ENCODE measurements at regions not wholly inside any gene's neighbourhood (a gene's known extent, or its start where the extent isn't known, plus 50 kb on each side); places are given as distances from the start of the nearest gene placed in this dataset.
A peak's percentile ranks its signal among the peaks of the same experiment; 100 is the strongest.

DNA sequence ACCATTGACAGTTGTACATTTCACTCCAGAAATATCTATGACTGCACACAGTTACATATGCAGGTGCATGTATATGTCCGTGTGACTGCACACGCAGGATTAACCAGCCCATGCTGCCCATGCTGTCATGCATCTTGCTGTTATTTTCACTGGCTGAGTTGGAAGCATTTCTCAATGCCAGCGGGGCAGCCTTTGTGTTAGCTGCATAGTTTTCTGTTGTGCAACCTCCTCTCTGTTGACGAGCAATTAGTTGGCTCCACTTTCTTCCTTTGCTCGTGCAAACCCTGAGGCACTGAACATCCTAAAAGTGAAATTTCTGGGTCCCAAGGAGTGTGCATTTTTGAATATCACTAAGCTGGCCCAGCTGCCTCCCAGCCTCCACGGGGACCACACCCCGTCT lies 133.4 kb upstream of the GLI2 start:
- no peak overlapping the region for H3K4me3 ChIP-seq (ENCODE audit: control insufficient read depth, low read depth, low read length)
- TF ChIP-seq, protein P1, sequence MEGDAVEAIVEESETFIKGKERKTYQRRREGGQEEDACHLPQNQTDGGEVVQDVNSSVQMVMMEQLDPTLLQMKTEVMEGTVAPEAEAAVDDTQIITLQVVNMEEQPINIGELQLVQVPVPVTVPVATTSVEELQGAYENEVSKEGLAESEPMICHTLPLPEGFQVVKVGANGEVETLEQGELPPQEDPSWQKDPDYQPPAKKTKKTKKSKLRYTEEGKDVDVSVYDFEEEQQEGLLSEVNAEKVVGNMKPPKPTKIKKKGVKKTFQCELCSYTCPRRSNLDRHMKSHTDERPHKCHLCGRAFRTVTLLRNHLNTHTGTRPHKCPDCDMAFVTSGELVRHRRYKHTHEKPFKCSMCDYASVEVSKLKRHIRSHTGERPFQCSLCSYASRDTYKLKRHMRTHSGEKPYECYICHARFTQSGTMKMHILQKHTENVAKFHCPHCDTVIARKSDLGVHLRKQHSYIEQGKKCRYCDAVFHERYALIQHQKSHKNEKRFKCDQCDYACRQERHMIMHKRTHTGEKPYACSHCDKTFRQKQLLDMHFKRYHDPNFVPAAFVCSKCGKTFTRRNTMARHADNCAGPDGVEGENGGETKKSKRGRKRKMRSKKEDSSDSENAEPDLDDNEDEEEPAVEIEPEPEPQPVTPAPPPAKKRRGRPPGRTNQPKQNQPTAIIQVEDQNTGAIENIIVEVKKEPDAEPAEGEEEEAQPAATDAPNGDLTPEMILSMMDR (conservative IDR thresholded peaks at IDR 0.05; ENCODE audit: control insufficient read depth, insufficient read depth, low read depth, low read length), result no peak
- peak; percentile 6 for DNase-seq (ENCODE audit: low read depth)

DNA sequence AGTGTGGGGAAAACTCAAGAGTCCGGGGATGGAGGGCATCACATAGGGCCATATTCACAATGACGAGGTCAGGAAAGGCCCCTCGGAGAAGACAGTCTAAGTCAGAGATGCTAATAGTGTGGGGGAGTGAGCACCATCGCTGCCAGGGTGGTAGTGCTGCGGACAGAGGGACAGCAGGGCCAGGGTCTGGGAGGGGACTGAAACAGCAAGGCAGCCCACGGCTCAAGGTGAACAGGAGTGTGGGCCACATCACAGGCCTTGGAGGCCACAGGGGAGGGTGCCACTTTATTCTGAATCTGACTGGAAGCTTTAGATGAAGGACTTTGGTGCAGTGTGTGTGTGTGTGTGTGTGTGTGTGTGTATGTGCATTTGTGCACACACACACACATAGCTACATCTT lies 130.9 kb upstream of the GLI2 start:
- DNase-seq (ENCODE audit: low read depth), result no peak
- TF ChIP-seq, protein P1 (conservative IDR thresholded peaks at IDR 0.05; ENCODE audit: control insufficient read depth, insufficient read depth, low read depth, low read length), result no peak
- no peak overlapping the region for H3K4me3 ChIP-seq (ENCODE audit: control insufficient read depth, low read depth, low read length)

DNA sequence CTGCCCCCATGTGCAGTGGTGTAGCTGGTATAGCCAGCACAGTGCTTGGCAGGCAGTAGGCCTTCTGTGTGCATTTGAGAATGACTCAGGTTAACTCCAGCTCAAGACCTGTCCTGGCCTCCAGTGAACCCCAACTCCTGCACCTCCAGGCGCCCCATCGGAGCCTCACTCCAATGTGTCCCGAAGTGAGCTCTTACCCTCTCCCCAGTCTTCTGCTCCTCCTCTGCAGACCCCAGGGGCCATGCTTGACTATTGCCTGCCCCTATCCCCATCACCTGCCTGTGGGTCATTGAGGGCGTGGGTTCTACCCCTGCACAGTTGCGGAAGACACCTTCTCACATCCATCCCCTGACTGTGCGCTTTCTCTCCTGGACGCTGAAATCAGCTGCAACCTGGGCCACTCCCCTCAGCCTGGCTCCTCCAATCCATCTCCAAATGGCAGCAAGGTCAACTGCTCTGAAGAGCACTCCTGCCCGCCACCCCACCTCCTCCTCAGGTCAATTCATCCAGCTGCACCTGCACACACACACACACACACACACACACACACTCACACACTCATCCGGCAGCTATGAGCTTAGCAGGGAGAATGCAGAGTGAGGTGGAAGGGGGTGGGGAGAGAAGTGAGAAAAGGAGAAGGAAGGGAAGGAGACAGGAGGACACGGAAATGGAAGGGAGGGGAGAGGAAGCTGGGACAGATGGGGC lies 130.3 kb upstream of the GLI2 start:
- no peak for DNase-seq (ENCODE audit: low read depth)
- no peak overlapping the region for H3K4me3 ChIP-seq (ENCODE audit: control insufficient read depth, low read depth, low read length)
- TF ChIP-seq, protein P1 (conservative IDR thresholded peaks at IDR 0.05; ENCODE audit: control insufficient read depth, insufficient read depth, low read depth, low read length), result no peak

DNA sequence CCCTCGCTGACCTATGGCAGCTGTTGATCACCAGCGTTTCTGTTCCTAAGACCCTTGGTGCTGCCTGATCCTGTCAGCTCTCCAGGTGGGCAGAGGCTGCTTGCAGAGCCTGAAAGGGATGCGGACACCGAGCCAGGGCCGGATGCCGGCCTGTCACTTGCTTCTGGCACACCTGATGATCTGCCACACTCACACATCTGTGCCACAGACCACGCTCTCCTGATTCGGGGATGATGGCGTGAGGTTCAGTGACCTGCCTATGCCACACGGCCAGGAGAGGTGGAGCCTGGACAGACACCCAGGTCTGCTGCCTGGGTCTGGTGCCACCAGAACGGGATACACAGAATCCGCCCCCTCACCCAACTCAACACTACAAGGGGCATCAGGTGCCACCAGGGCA lies 129.4 kb upstream of the GLI2 start:
- TF ChIP-seq, protein P1 (conservative IDR thresholded peaks at IDR 0.05; ENCODE audit: control insufficient read depth, insufficient read depth, low read depth, low read length), result no peak
- DNase-seq (ENCODE audit: low read depth), result no peak
- H3K4me3 ChIP-seq (ENCODE audit: control insufficient read depth, low read depth, low read length), result no peak overlapping the region

DNA sequence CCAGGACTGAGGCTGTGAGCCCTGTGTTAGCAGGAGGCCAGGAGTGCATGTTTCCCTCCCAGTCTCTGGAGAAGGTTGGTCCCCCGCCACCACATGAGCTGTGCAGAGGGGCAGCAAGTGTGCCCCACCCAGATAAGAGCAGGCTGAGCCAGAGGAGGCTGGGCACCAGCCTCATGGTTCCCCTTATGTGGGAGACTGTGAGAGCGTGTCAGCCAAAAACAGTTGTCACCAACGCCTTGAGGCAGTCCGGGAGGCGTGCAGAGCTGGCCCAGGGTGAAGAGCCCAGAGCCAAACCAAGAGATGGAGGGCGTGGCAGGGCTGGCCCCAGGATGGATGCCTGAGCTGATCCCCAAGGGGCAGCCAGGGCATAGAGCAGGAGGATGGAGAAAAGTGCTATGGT lies 128.7 kb upstream of the GLI2 start:
- H3K4me3 ChIP-seq (ENCODE audit: control insufficient read depth, low read depth, low read length), result no peak overlapping the region
- TF ChIP-seq, protein P1 (conservative IDR thresholded peaks at IDR 0.05; ENCODE audit: control insufficient read depth, insufficient read depth, low read depth, low read length), result no peak
- DNase-seq (ENCODE audit: low read depth), result no peak

DNA sequence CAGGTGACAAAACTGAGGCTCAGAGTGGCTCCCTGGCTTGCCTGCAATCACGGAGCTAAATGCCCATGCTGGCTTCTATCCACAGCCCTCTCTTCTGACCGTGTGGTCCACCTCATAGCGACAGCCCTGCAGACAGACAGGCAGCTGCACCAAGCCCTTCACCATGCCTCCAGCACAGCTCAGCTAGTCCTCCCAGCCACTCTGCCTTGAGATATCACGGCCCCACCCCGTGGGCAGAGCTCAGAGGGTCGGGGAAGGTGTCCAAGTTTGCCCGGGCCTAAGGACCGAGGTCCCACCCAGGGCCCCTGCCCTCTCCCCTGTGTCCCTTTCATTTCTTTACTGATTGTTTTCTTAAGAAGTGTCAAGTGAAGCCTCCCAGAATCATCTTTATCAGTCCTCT lies 128.2 kb upstream of the GLI2 start:
- TF ChIP-seq, protein P1 (conservative IDR thresholded peaks at IDR 0.05; ENCODE audit: control insufficient read depth, insufficient read depth, low read depth, low read length), result no peak
- H3K4me3 ChIP-seq (ENCODE audit: control insufficient read depth, low read depth, low read length), result no peak overlapping the region
- no peak for DNase-seq (ENCODE audit: low read depth)

DNA sequence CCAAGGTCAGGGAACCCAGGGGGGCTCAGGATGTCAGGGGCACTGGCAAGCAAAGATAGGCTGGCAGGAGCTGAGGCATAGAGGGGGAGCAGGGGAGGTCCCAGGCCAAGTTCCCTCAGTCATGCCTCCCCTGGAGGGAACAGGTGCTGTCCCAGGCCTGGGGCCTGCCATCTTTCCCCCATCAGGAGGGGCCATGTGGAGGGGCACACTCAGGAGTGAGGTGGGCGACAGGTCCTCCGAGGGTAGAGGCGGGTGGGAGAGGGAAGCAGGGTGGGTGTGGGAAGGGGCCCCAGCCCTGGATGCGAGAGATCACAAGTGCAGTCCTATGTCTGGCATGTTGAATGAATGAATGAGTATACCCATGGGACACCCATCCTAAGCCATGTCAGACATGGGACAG lies 127.7 kb upstream of the GLI2 start:
- DNase-seq (ENCODE audit: low read depth), result no peak
- H3K4me3 ChIP-seq (ENCODE audit: control insufficient read depth, low read depth, low read length), result no peak overlapping the region
- TF ChIP-seq, protein P1 (conservative IDR thresholded peaks at IDR 0.05; ENCODE audit: control insufficient read depth, insufficient read depth, low read depth, low read length), result no peak
